ENCODE measurements at regions not wholly inside any gene's neighbourhood (a gene's known extent, or its start where the extent isn't known, plus 50 kb on each side); places are given as distances from the start of the nearest gene placed in this dataset.

GRCh38 chr20:12305188-12305950 is 387.7 kb downstream of the BTBD3 start:
- no peak for DNase-seq

GRCh38 chr20:12306107-12306506 is 388.4 kb downstream of the BTBD3 start:
- peak; percentile 1 for DNase-seq

GRCh38 chr20:12311094-12311865 is 393.6 kb downstream of the BTBD3 start:
- DNase-seq = no peak

- DNase-seq = no peak
Measured at GRCh38 chr20:12315652-12316051, 398.0 kb downstream of the BTBD3 start.

- no peak for DNase-seq
Measured at GRCh38 chr20:12316794-12317193, 399.1 kb downstream of the BTBD3 start.

GRCh38 chr20:12317433-12317832 is 399.7 kb downstream of the BTBD3 start:
- no peak for DNase-seq

GRCh38 chr20:12318043-12318442 is 400.4 kb downstream of the BTBD3 start:
- DNase-seq = no peak

- DNase-seq = no peak
Measured at GRCh38 chr20:12321736-12322135, 404.0 kb downstream of the BTBD3 start.

GRCh38 chr20:12327205-12327604 is 409.5 kb downstream of the BTBD3 start:
- no peak for DNase-seq

- no peak for DNase-seq
Measured at GRCh38 chr20:12331236-12331635, 413.5 kb downstream of the BTBD3 start.

GRCh38 chr20:12337601-12338000 is 419.9 kb downstream of the BTBD3 start:
- no peak for DNase-seq

GRCh38 chr20:12345978-12346377 is 428.3 kb downstream of the BTBD3 start:
- DNase-seq = no peak

GRCh38 chr20:12353842-12354241 is 436.1 kb downstream of the BTBD3 start:
- no peak for DNase-seq

- peak; percentile 9 for DNase-seq
Measured at GRCh38 chr20:12354725-12355124, 437.0 kb downstream of the BTBD3 start.

- no peak for DNase-seq
Measured at GRCh38 chr20:12355185-12355584, 437.5 kb downstream of the BTBD3 start.

- no peak for DNase-seq
Measured at GRCh38 chr20:12358006-12358654, 440.4 kb downstream of the BTBD3 start.

- no peak for DNase-seq
Measured at GRCh38 chr20:12358655-12359009, 440.9 kb downstream of the BTBD3 start.

- DNase-seq = no peak
Measured at GRCh38 chr20:12371990-12372389, 454.3 kb downstream of the BTBD3 start.

GRCh38 chr20:12372557-12372956 is 454.9 kb downstream of the BTBD3 start:
- no peak for DNase-seq

GRCh38 chr20:12375967-12376366 is 458.3 kb downstream of the BTBD3 start:
- no peak for DNase-seq

- peak; percentile 66 for DNase-seq
Measured at GRCh38 chr20:12383821-12384220, 466.1 kb downstream of the BTBD3 start.

GRCh38 chr20:12386821-12387220 is 469.1 kb downstream of the BTBD3 start:
- DNase-seq = no peak

- DNase-seq = no peak
Measured at GRCh38 chr20:12391099-12391498, 473.4 kb downstream of the BTBD3 start.

- DNase-seq = peak; percentile 60
Measured at GRCh38 chr20:12394786-12395185, 477.1 kb downstream of the BTBD3 start.

All from HCEC 1CT (cell line).